OCI-LY7 (cell line): ENCODE measurements at regions not wholly inside any gene's neighbourhood (a gene's known extent, or its start where the extent isn't known, plus 50 kb on each side); places are given as distances from the start of the nearest gene placed in this dataset.
"Not testable (repeated sequence)": the region's sequence is repeated elsewhere in the genome, so short reads cannot be mapped to it uniquely, and the experiment has no call there.

ENCODE experiments used
- BruUV-seq: library from RNA; stranded (reverse); fragments of 400-500 nt; replicated peaks from 2 replicates; lab custom pipeline; 2021; lab: Mats Ljungman, UMichigan
- CTCF ChIA-PET: fragments of 300-600 bp; sonication (Branson Sonifier 250); formaldehyde crosslinking; loops from one replicate; lab custom pipeline; 2022; ENCODE audit warnings: antibody characterized with exemption; ENCODE audit not compliant: unreplicated experiment; lab: Charles Lee
- POLR2A ChIA-PET: fragments of 300-600 bp; sonication (Branson Sonifier 250); formaldehyde crosslinking; loops from one replicate; lab custom pipeline; 2022; ENCODE audit warnings: antibody characterized with exemption; lab: Charles Lee
- DNase-seq: peaks from one replicate; pipeline ENCODE4 v3.0.0-alpha.2; 2015; ENCODE audit warnings: low spot score
- H2AFZ ChIP-seq: fragments of 200-600 bp; sonication (generic), shearing (Covaris generic); 2 replicates; pipeline ENCODE4 v1.6.1; 2014; ENCODE audit warnings: mild to moderate bottlenecking, antibody characterized with exemption, low read length, moderate library complexity
- H3K27ac ChIP-seq: fragments of 200-600 bp; sonication (generic); 2 replicates; pipeline ENCODE4 v1.5.1; 2014; ENCODE audit warnings: mixed run types, low read depth, mild to moderate bottlenecking, moderate library complexity, low read length, inconsistent platforms; ENCODE audit not compliant: poor library complexity, severe bottlenecking
- H3K36me3 ChIP-seq: fragments of 200-600 bp; sonication (generic); 2 replicates; pipeline ENCODE4 v1.6.1; 2014; ENCODE audit warnings: mild to moderate bottlenecking, antibody characterized with exemption, low read length, moderate library complexity, mixed read lengths; ENCODE audit not compliant: insufficient read depth
- H3K4me1 ChIP-seq: fragments of 200-600 bp; sonication (generic); 2 replicates; pipeline ENCODE4 v1.5.1; 2014; ENCODE audit warnings: mild to moderate bottlenecking, low read length; ENCODE audit not compliant: insufficient read depth, poor library complexity, severe bottlenecking
- H3K4me2 ChIP-seq: fragments of 200-600 bp; sonication (generic); 2 replicates; pipeline ENCODE4 v1.6.1; 2014; ENCODE audit warnings: mild to moderate bottlenecking, low read length
- H3K4me3 ChIP-seq: fragments of 200-600 bp; sonication (generic); 2 replicates; pipeline ENCODE4 v1.5.1; 2014; ENCODE audit warnings: mild to moderate bottlenecking, low read depth, low read length; ENCODE audit not compliant: poor library complexity, severe bottlenecking
- H3K79me2 ChIP-seq: fragments of 200-600 bp; sonication (generic); 2 replicates; pipeline ENCODE4 v1.6.1; 2016; ENCODE audit warnings: low read depth, mild to moderate bottlenecking, low read length, moderate library complexity, mixed read lengths; ENCODE audit not compliant: insufficient read depth
- H3K9me2 ChIP-seq: fragments of 200-600 bp; sonication (generic); 2 replicates; pipeline ENCODE4 v1.6.1; 2016; ENCODE audit warnings: mild to moderate bottlenecking, low read length, mixed read lengths; ENCODE audit not compliant: insufficient read depth
- H3K9me3 ChIP-seq: fragments of 200-600 bp; sonication (generic); 2 replicates; pipeline ENCODE4 v1.6.1; 2014; ENCODE audit warnings: mild to moderate bottlenecking, mixed run types, low read length, mixed read lengths
- H4K20me1 ChIP-seq: fragments of 200-600 bp; sonication (generic); 2 replicates; pipeline ENCODE4 v1.6.1; 2014; ENCODE audit warnings: mild to moderate bottlenecking, antibody characterized with exemption, low read length, moderate library complexity, mixed read lengths; ENCODE audit not compliant: insufficient read depth
- EZH2phosphoT487 ChIP-seq: fragments of 200-600 bp; sonication (generic); IDR thresholded peaks from 2 replicates; pipeline ENCODE4 v1.6.1; 2018; ENCODE audit warnings: low read depth, borderline replicate concordance, mild to moderate bottlenecking, mixed run types, antibody characterized with exemption, low read length, moderate library complexity, mixed read lengths
- intact Hi-C: fragments of 100-400 bp; cut with micrococcal nuclease; formaldehyde crosslinking; loops from one replicate; pipeline ENCODE4 v1.10.0; 2022; ENCODE audit not compliant: unreplicated experiment
- TF ChIP-seq, protein P1 (sequence below): fragments of 200-600 bp; sonication (generic); conservative IDR thresholded peaks from 2 replicates; pipeline ENCODE4 v1.5.1; 2014; ENCODE audit warnings: mild to moderate bottlenecking, antibody characterized with exemption, low read length, moderate library complexity, mixed read lengths

DNA sequence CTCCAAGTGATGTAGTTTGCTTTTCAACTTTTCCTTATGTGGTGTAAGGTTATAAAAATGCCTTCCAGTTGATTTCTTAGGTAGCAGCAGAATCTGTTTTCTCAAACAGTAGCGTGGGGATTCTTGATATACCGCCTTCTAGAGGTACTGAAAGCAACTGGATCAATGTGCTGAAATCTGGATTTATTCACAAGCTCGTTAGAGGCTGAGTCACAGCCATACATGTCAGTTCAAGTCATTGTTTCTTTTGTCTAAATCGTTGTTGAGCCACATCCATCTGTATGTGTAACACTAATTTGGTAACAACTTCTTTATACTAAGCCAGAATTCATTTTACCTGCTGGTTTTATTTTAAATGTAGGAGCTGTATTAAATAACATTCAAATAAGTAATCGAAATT lies 200.0 kb upstream of the MAD2L1 start:
- Histone ChIP-seq H3K4me1 (no peaks in the 10 kb centered on the region), H2AFZ (no peak overlapping the region), H4K20me1 (no peaks in the 10 kb centered on the region), H3K9me2 (no peaks in the 10 kb centered on the region), H3K79me2 (no peaks in the 10 kb centered on the region), H3K36me3 (no peaks in the 10 kb centered on the region), H3K4me2 (no peak overlapping the region), H3K27ac (no peak overlapping the region), H3K4me3 (no peak overlapping the region), H3K9me3 (no peaks in the 10 kb centered on the region)
- ChIA-PET CTCF (no interaction called here), POLR2A (no interaction called here)
- no peak for DNase-seq
- intact Hi-C loops, result no loop called here
- BruUV-seq, result no TSS peak
- TF ChIP-seq, protein P1, sequence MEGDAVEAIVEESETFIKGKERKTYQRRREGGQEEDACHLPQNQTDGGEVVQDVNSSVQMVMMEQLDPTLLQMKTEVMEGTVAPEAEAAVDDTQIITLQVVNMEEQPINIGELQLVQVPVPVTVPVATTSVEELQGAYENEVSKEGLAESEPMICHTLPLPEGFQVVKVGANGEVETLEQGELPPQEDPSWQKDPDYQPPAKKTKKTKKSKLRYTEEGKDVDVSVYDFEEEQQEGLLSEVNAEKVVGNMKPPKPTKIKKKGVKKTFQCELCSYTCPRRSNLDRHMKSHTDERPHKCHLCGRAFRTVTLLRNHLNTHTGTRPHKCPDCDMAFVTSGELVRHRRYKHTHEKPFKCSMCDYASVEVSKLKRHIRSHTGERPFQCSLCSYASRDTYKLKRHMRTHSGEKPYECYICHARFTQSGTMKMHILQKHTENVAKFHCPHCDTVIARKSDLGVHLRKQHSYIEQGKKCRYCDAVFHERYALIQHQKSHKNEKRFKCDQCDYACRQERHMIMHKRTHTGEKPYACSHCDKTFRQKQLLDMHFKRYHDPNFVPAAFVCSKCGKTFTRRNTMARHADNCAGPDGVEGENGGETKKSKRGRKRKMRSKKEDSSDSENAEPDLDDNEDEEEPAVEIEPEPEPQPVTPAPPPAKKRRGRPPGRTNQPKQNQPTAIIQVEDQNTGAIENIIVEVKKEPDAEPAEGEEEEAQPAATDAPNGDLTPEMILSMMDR, result no peak
- TF ChIP-seq EZH2phosphoT487, result no peak

DNA sequence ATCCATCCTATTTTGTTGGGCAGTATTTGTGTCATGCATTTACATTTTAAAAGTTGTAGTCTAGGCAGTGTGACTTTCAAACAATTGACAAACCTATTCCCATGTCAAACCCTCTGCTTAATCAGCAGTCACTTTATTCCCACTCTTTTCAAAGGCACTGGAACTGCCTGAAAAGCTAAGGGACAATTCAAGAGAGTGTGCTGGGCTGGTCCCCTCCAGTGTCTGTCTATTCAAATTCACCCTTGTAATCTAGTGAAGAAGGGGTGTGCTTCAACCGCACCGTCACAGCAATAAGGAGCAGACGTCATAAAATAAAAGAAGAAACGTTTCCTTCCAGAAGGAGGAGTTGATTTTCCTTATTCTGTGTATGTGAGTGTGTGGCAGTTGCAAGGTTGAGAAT lies 197.0 kb upstream of the MAD2L1 start:
- ChIA-PET CTCF (no interaction called here), POLR2A (interaction anchor here (1.0 kb wide), 1 partner anchor 47 kb away, joined by 3 read pairs; no protein-coding TSS in a partner anchor)
- BruUV-seq, result no TSS peak
- no peaks in the 10 kb centered on the region for H3K4me1 ChIP-seq
- H3K9me2 ChIP-seq, result no peaks in the 10 kb centered on the region
- no peak for DNase-seq
- H4K20me1 ChIP-seq, result no peaks in the 10 kb centered on the region
- no peak overlapping the region for H2AFZ ChIP-seq
- no peak overlapping the region for H3K4me3 ChIP-seq
- H3K27ac ChIP-seq, result no peak overlapping the region
- no peaks in the 10 kb centered on the region for H3K36me3 ChIP-seq
- intact Hi-C loops, result no loop called here
- TF ChIP-seq, protein P1, result no peak
- TF ChIP-seq EZH2phosphoT487, result no peak
- no peaks in the 10 kb centered on the region for H3K9me3 ChIP-seq
- no peaks in the 10 kb centered on the region for H3K79me2 ChIP-seq
- no peak overlapping the region for H3K4me2 ChIP-seq

DNA sequence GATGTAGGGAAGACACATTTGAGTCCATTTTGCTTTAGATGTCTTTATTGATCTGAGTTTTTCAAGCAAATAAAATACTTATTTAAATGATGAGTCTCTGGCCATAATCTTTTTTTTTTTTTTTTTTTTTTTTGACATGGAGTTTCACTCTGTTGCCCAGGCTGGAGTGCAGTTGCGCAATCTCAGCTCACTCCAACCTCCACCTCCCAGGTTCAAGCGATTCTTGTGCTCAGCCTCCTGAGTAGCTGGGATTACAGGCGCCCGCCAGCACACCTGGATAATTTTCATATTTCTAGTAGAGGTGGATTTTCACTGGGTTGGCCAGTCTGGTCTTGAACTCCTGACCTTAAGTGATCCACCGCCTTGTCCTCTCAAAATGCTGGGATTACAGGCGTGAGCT lies 194.5 kb upstream of the MAD2L1 start:
- H2AFZ ChIP-seq, result no peak overlapping the region
- DNase-seq, result no peak
- no peaks in the 10 kb centered on the region for H3K36me3 ChIP-seq
- no peak overlapping the region for H3K4me2 ChIP-seq
- no peak overlapping the region for H3K4me3 ChIP-seq
- TF ChIP-seq, protein P1, result no peak
- no peak for TF ChIP-seq EZH2phosphoT487
- no peaks in the 10 kb centered on the region for H3K4me1 ChIP-seq
- H3K9me3 ChIP-seq, result no peaks in the 10 kb centered on the region
- ChIA-PET CTCF (no interaction called here), POLR2A (interaction anchor here (0.7 kb wide), 1 partner anchor 9 kb away, joined by 8 read pairs; no protein-coding TSS in a partner anchor)
- intact Hi-C loops, result no loop called here
- no peaks in the 10 kb centered on the region for H4K20me1 ChIP-seq
- BruUV-seq, result no TSS peak
- H3K27ac ChIP-seq, result no peak overlapping the region
- H3K79me2 ChIP-seq, result no peaks in the 10 kb centered on the region
- H3K9me2 ChIP-seq, result no peaks in the 10 kb centered on the region

DNA sequence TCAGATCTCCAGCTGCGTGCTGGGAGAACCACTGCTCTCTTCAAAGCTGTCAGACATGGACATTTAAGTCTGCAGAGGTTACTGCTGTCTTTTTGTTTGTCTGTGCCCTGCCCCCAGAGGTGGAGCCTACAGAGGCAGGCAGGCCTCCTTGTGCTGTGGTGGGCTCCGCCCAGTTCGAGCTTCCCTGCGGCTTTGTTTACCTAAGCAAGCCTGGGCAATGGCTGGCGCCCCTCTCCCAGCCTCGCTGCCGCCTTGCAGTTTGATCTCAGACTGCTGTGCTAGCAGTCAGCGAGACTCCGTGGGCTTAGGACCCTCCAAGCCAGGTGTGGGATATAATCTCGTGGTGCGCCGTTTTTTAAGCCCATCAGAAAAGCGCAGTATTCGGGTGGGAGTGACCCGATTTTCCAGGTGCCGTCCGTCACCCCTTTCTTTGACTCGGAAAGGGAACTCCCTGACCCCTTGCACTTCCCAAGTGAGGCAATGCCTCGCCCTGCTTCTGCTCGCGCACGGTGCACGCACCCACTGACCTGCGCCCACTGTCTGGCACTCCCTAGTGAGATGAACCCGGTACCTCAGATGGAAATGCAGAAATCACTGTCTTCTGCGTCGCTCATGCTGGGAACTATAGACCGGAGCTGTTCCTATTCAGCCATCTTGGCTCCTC lies 189.6 kb upstream of the MAD2L1 start:
- POLR2A ChIA-PET, result interaction anchor here (0.6 kb wide), 1 partner anchor 87 kb away, joined by 3 read pairs; no protein-coding TSS in a partner anchor
- H4K20me1 ChIP-seq, H3K4me3 ChIP-seq, intact Hi-C loops, CTCF ChIA-PET, H3K9me3 ChIP-seq, H3K4me1 ChIP-seq, DNase-seq, BruUV-seq, H3K27ac ChIP-seq, H3K36me3 ChIP-seq, H3K79me2 ChIP-seq, H3K4me2 ChIP-seq, H3K9me2 ChIP-seq, H2AFZ ChIP-seq: not testable (repeated sequence)
